ENCODE measurements at regions not wholly inside any gene's neighbourhood (a gene's known extent, or its start where the extent isn't known, plus 50 kb on each side); places are given as distances from the start of the nearest gene placed in this dataset.
"Not testable (repeated sequence)": the region's sequence is repeated elsewhere in the genome, so short reads cannot be mapped to it uniquely, and the experiment has no call there.

GRCh38 chr12:128109636-128110035 is 157.3 kb upstream of the TMEM132C start:
- no peak for DNase-seq

DNA sequence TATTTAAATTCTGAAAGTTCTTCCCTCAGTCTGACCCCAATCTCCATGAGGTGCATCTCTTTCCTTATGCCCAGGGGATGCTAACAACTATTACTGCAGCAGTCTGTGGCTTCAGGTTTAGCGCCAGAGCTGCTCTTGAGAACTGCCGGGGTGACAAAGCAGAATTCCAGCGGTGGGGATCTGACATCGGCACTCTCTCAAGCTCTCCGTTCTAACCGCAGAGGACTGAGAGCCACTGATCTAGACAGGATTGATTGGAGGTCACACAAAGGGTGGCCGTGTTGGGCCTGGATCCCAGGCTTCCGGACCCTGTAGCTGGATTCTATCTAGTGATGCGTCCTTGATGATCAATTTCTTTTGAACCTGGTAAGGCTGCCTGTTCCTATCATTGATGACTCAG is 155.6 kb upstream of the TMEM132C start:
- no peak for DNase-seq

- no peak for DNase-seq
Measured at GRCh38 chr12:128111951-128112350, 155.0 kb upstream of the TMEM132C start.

DNA sequence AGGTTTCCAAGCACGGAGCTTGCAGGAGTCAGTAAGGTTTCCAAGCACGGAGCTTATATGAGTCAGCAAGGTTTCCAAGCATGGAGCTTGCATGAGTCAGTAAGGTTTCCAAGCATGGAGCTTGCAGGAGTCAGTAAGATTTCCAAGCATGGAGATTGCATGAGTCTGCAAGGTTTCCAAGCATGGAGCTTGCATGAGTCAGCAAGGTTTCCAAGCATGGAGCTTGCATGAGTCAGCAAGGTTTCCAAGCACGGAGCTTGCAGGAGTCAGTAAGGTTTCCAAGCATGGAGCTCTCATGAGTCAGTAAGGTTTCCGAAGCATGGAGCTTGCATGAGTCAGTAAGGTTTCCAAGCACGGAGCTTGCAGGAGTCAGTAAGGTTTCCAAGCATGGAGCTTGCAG is 153.7 kb upstream of the TMEM132C start:
- DNase-seq = not testable (repeated sequence)

DNA sequence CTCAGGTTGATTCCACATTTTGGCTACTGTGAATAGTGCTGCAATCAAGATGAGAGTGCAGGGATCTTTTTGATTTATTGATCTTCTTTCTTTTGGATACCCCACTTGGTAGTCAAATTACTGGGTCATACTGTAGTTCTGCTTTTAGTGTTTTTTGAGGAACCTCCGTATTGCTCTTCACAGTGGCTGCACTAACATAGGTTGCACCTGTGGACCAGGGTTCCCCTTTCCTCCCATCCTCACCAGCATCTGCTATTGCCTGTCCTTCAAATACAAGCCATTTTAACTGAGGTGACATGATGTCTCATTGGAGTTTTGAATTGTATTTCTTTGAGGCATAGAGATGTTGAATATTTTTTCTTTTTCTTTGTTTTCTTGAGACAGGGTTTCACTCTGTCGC is 152.5 kb upstream of the TMEM132C start:
- no peak for DNase-seq

GRCh38 chr12:128116537-128116936 is 150.4 kb upstream of the TMEM132C start:
- DNase-seq = no peak

- DNase-seq = no peak
Measured at GRCh38 chr12:128120035-128120434, 146.9 kb upstream of the TMEM132C start.

DNA sequence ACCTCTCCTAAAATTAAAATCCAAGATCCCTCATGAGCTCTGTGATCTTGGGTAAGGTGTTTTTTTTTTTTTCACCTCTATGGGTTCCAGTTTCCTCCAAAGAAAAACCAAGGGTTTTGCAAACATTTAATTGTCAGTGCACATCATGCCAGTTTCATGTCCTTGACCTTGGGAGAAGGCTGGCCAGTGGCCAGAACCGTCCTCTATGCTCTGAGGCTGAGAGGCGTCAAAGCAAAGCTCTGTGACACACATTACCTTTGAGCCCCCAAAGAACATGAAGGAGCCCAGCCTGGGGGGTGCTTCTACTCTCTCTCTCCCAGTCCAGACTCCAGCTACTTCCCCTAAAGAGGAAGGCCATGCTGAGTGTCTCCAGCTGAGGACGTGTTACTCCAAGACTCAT is 145.5 kb upstream of the TMEM132C start:
- DNase-seq = no peak

DNA sequence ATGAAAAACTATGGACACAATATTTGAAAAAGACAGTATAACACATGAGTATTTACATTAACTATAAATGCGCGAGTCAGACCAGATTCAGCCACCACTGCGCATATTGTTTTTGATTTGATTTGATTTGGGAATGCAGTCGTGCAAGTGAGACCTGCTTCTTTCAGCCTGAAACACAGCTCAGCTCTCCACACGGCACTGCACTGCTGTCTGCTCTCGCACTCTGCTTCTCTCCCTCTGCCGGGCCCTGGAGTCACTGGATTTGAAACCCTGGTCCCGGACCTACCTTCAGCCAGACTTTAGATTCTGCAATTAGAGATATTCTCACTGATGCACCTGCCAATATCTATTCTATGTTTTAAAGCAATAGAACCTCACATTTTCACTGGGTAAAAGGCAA is 143.9 kb upstream of the TMEM132C start:
- no peak for DNase-seq

- no peak for DNase-seq
Measured at GRCh38 chr12:128131955-128132354, 135.0 kb upstream of the TMEM132C start.

DNA sequence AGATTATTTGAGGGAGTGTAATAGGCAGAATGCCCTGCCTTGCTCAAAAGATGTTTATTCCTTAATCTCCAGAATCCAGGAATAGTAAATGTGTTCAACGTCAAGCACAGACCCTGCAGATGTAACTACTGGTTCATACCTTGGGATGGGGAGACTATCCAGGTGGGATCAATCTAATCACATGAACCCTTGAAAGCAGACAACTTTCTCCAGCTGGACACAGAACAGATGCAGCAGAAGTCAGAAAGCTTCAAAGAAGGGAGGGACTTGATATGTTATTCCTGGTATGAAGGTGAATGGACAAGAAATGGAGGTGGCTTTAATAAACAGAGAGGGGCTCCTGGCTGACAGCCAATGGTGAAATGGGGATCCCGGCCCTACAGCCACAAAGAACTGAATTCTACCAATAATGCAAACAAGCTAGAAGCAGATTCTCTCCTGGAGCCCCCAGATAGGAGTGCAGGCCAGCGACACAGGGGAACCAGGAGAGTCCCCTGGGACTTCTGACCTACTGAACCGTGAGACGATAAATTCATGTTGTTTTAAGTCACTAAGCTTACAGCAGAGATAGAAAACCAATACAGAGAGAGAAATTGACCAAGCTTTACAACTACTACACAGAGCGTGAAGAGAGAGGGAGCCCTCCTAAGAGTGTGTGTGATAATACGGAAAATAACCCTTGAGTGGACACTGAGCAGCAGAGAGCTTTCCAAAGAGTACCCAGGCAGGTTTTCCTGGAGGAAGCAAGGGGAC is 133.5 kb upstream of the TMEM132C start:
- no peak for DNase-seq

DNA sequence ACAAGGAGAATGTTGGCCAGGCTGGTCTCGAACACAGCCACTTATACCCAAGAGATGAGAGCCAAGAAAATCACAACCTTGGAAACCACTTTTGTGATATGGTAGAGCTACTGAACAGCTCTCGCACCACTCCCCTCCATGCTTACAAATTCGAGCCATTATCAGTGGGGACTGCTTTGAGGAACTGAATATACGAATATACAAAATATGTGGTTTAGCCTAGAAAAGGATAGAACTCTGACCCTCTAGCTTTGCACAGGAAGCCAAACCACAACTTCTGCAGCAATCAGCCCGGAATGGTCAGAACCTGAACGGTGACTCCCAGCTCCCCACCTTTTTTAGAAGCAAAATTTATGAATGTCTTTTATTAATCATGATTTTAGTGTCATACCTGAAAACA is 129.8 kb upstream of the TMEM132C start:
- DNase-seq = no peak

- no peak for DNase-seq
Measured at GRCh38 chr12:128138125-128138524, 128.8 kb upstream of the TMEM132C start.

DNA sequence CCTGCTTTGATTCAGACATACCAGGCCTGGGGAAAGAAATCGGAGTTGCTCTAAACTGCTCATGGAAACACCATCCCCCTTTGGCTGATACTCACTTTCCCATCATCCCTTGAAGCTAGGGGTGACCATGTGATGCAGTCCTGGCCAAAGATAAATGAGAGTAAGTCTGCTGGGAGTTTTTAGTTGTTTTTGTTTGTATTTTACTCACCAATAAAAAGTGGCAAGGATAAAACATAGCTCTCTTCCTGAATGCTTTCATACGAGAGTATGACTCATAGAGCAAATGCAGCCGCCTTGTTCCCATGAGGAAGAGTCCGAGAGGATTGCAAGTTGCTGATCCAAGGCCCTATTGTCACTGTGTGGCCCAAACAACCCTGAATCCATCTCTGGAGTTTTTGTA is 126.4 kb upstream of the TMEM132C start:
- no peak for DNase-seq

GRCh38 chr12:128150961-128151360 is 116.0 kb upstream of the TMEM132C start:
- DNase-seq = no peak

DNA sequence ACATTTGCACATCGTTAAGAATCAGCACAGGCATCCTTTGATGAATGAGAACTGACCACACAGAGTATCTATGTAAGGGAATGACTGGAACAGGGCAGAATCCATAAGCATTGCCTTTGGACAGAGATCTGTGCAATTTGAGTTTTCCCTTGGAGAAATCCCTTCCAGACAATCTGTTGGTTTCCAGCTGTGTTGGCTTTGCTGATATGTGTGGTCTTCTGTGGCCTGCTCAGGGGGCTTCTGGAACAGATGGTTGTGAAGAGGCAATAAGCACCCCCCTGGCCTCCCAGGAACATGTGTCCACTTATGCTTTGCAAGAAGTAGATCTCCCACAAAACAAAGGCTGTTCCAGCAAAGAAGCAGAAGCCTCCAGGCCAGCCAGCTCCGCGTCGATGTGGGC is 111.4 kb upstream of the TMEM132C start:
- no peak for DNase-seq

GRCh38 chr12:128163086-128163485 is 103.9 kb upstream of the TMEM132C start:
- DNase-seq = no peak

GRCh38 chr12:128164533-128164932 is 102.4 kb upstream of the TMEM132C start:
- no peak for DNase-seq

- DNase-seq = no peak
Measured at GRCh38 chr12:128165387-128165786, 101.6 kb upstream of the TMEM132C start.

- no peak for DNase-seq
Measured at GRCh38 chr12:128168273-128168672, 98.7 kb upstream of the TMEM132C start.

DNA sequence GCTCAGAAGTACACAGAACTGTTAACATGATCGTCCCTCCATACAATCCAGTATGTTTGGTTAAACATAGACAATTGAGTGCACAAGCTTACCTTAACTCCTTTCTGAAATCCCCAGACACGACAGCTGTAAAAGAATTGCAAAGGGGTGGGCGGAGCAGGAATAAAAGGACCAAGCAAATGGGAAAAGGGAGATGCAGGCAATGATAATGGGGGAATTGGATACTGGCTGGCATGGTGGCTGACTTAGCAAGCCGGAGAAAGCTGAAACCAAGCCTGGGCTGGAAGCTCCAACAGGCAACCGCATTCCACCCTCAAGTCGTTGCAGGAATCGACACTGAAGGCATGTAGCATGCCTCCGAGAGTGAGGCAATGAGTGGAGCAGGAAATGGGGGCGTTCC is 96.8 kb upstream of the TMEM132C start:
- DNase-seq = no peak

DNA sequence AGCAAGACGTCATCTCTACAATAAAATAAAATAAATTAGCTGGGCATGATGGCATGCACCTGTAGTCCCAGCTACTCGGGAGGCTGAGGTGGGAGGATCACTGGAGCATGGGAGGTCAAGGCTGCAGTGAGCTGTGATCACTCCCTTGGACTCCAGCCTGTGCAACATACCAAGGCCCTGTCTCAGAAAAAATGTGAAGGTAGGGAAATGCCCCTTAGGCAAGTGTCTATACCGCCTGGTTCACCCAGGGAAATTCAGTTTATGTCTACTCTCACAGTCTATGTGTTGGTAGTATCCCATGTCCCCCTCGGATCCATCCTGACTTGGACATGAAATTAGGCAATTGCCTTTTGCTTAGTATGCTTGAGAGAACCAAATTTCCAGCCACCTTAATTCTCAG is 88.4 kb upstream of the TMEM132C start:
- no peak for DNase-seq

DNA sequence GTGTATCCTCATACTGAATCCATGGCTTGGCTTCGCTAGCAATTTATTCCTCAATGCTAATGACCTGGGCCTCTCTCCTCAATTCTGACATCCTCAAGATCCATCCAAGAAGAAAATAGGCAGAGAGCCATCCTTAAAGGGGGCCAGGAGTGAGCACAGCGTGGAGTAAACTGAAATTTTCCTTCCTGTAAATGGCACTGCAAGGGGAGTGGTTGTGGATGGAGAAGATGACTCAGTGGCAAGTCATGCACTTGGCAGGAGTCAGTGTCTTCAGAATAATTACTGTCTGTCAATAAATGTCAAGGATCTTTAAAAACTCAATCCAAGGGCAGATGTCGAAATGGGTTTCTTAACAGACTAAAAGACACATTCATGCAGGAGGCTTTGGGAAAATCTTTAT is 88.0 kb upstream of the TMEM132C start:
- no peak for DNase-seq

DNA sequence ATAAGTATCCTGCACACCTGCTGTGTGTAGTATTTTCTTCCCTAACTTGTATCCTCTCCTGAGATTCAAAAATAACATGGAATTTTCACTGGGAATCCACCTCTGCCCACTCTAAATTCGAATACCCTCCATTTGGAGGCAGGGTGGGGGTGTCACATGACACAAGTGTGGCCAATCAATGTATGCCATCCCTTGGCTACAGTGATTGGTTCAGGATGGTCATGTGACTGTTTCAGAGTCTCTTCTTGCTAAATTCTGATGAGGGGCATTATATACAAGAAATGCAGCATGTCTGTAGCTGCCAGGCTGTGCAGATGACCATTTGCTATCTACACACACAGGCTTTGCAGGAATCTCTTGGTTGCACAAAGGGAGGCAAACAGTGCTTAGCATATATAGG is 86.8 kb upstream of the TMEM132C start:
- no peak for DNase-seq

GRCh38 chr12:128190052-128190451 is 76.9 kb upstream of the TMEM132C start:
- no peak for DNase-seq
